MCF 10A (cell line): ENCODE measurements at regions not wholly inside any gene's neighbourhood (a gene's known extent, or its start where the extent isn't known, plus 50 kb on each side); places are given as distances from the start of the nearest gene placed in this dataset.

Source experiments
- BruUV-seq: library from RNA; stranded (reverse); fragments of 400-500 nt; replicated peaks from 2 replicates; lab custom pipeline; 2021; lab: Mats Ljungman, UMichigan
- CTCF ChIA-PET: fragments of 300-600 bp; sonication (Branson Sonifier 250); formaldehyde crosslinking; extraction: SDS; loops from one replicate; lab custom pipeline; 2021; ENCODE audit warnings: antibody characterized with exemption, inconsistent platforms; lab: Yijun Ruan, JAX
- POLR2A ChIA-PET: fragments of 300-600, 350-650 bp; sonication (Branson Sonifier 250); formaldehyde crosslinking; extraction: SDS; loops from one replicate; lab custom pipeline; 2020; ENCODE audit warnings: antibody characterized with exemption, inconsistent platforms; lab: Yijun Ruan, JAX
- DNase-seq: peaks from one replicate; pipeline ENCODE4 v3.0.0-alpha.2; 2018; ENCODE audit not compliant: unreplicated experiment
- H3K27ac Mint-ChIP-seq: one replicate; pipeline ENCODE4 v1.8.0; 2022; ENCODE audit warnings: mild to moderate bottlenecking, low read depth, mixed read lengths; ENCODE audit not compliant: unreplicated experiment
- H3K27me3 Mint-ChIP-seq: one replicate; pipeline ENCODE4 v1.8.0; 2022; ENCODE audit warnings: mixed read lengths; ENCODE audit not compliant: insufficient read depth, unreplicated experiment
- H3K36me3 Mint-ChIP-seq: one replicate; pipeline ENCODE4 v1.8.0; 2022; ENCODE audit warnings: mild to moderate bottlenecking, moderate library complexity, mixed read lengths; ENCODE audit not compliant: insufficient read depth, unreplicated experiment
- H3K4me1 Mint-ChIP-seq: one replicate; pipeline ENCODE4 v1.8.0; 2022; ENCODE audit warnings: mixed read lengths; ENCODE audit not compliant: insufficient read depth, unreplicated experiment
- H3K4me3 Mint-ChIP-seq: one replicate; pipeline ENCODE4 v1.8.0; 2022; ENCODE audit warnings: mild to moderate bottlenecking, moderate library complexity, mixed read lengths; ENCODE audit not compliant: unreplicated experiment
- H3K9me3 Mint-ChIP-seq: one replicate; pipeline ENCODE4 v1.8.0; 2022; ENCODE audit warnings: mixed read lengths; ENCODE audit not compliant: unreplicated experiment
- intact Hi-C: fragments of 100-400 bp; cut with micrococcal nuclease; formaldehyde crosslinking; loops from 2 replicates; pipeline ENCODE4 v1.14.1; 2022
- TF ChIP-seq, protein P1 (sequence below): fragments of 200-600 bp; IDR thresholded peaks from one replicate; pipeline ENCODE4 v1.8.0; 2022; ENCODE audit warnings: antibody characterized with exemption, mild to moderate bottlenecking; ENCODE audit not compliant: unreplicated experiment

DNA sequence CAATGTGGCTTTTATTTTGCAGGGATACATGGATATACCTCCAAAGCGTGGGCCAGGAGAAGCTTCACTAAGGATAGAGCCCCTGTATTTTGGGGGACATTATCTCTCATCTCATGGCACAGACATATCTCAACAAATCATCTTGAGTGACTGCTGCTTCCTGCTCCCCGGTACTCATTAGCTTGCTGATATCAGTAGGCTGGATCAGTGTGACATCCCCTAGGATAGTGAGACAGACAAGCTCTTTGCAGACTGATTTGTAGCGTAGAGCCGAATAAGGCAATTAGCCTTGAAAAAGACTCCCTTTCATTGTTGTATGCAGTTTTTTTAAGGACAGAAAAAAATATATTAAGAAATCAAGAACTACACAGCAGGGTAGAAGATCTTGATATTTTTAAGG is 237.7 kb upstream of the CDH9 start:
- no peak overlapping the region for H3K4me3 Mint-ChIP-seq
- TF ChIP-seq, protein P1, sequence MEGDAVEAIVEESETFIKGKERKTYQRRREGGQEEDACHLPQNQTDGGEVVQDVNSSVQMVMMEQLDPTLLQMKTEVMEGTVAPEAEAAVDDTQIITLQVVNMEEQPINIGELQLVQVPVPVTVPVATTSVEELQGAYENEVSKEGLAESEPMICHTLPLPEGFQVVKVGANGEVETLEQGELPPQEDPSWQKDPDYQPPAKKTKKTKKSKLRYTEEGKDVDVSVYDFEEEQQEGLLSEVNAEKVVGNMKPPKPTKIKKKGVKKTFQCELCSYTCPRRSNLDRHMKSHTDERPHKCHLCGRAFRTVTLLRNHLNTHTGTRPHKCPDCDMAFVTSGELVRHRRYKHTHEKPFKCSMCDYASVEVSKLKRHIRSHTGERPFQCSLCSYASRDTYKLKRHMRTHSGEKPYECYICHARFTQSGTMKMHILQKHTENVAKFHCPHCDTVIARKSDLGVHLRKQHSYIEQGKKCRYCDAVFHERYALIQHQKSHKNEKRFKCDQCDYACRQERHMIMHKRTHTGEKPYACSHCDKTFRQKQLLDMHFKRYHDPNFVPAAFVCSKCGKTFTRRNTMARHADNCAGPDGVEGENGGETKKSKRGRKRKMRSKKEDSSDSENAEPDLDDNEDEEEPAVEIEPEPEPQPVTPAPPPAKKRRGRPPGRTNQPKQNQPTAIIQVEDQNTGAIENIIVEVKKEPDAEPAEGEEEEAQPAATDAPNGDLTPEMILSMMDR = no peak
- CTCF ChIA-PET = no interaction called here

DNA sequence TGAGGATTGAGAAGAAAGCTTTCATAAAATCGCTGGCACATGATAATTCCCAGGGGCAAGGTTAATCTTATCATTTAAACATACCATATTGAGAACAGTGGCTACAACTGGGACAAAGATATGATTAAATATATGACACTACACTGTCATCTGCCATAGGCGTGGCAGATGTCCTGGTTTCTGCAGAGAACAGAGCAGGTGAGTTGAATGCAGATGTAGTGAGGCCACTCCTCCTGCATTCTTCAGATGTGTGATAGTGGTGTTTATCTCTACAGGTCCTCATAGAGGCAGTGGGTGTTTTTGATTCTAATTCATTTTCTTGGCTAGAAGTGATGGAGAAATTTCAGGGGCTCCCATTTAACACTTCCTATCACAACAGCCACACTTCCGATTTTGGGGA is 237.0 kb upstream of the CDH9 start:
- H3K4me1 Mint-ChIP-seq = no peaks in the 10 kb centered on the region
- no peaks in the 10 kb centered on the region for H3K27me3 Mint-ChIP-seq
- no peak overlapping the region for H3K27ac Mint-ChIP-seq
- H3K4me3 Mint-ChIP-seq = no peak overlapping the region
- BruUV-seq = no TSS peak
- intact Hi-C loops = no loop called here
- ChIA-PET CTCF (no interaction called here), POLR2A (no interaction called here)
- no peak for DNase-seq
- no peaks in the 10 kb centered on the region for H3K9me3 Mint-ChIP-seq
- no peaks in the 10 kb centered on the region for H3K36me3 Mint-ChIP-seq
- TF ChIP-seq, protein P1 = no peak

More for the DNA sequence above, 237.7 kb upstream of the CDH9 start:
- POLR2A ChIA-PET = no interaction called here
- no peaks in the 10 kb centered on the region for H3K4me1 Mint-ChIP-seq
- H3K9me3 Mint-ChIP-seq = no peaks in the 10 kb centered on the region
- no TSS peak for BruUV-seq
- no peak overlapping the region for H3K27ac Mint-ChIP-seq
- no peaks in the 10 kb centered on the region for H3K27me3 Mint-ChIP-seq
- no peak for DNase-seq
- H3K36me3 Mint-ChIP-seq = no peaks in the 10 kb centered on the region
- intact Hi-C loops = no loop called here

DNA sequence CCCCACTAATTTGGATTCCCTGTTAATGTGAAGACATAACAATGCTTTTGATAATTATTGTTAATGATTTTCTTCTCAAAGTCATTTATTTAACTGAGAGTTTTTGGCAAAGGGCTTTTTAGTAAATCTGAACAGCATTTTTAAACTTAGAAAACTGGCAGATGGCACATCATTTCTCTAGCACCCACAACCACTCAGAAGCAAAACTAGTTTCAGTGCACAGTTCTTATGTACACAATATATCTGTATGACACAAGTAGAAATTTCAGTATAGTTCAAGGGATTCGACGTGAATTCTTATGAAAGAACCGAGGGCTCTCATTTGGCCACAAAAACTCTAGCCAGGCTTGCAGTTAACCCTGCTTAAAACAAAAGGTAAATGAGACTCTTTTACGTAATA is 231.4 kb upstream of the CDH9 start:
- DNase-seq = no peak
- H3K27ac Mint-ChIP-seq = no peak overlapping the region
- no peaks in the 10 kb centered on the region for H3K9me3 Mint-ChIP-seq
- no peaks in the 10 kb centered on the region for H3K4me1 Mint-ChIP-seq
- H3K36me3 Mint-ChIP-seq = no peaks in the 10 kb centered on the region
- no peaks in the 10 kb centered on the region for H3K27me3 Mint-ChIP-seq
- intact Hi-C loops = no loop called here
- H3K4me3 Mint-ChIP-seq = no peak overlapping the region
- no TSS peak for BruUV-seq
- POLR2A ChIA-PET = no interaction called here
- TF ChIP-seq, protein P1 = no peak
- CTCF ChIA-PET = no interaction called here

DNA sequence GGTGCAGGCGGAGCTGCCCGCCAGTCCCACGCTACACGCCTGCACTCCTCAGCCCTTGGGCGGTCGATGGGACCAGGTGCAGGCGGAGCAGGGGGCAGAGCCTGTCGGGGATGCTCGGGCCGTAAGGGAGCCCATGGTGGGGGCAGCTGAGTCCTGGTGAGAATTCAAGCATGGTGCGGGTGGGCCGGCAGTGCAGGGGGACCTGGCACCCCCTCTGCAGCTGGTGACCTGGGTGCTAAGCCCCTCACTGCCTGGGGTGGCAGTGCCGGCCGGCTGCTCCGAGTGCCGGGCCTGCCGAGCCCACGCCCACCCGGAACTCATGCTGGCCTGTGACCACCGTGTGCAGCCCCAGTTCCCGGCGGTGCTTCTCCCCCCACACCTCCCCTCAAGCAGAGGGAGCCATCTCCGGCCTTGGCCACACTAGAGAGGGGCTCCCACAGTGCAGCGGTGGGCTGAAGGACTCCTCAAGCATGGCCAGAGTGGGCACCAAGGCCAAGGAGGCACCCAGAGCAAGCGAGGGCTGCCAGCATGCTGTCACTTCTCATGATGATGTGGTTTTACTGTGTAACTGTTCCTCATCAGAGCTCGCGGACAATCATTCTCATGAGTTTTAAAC is 228.9 kb upstream of the CDH9 start:
- no peak for DNase-seq
- TF ChIP-seq, protein P1 = no peak
- no TSS peak for BruUV-seq
- ChIA-PET CTCF (interaction anchor here (0.7 kb wide), 1 partner anchor 301 kb away, joined by 3 read pairs; no protein-coding TSS in a partner anchor), POLR2A (no interaction called here)
- Mint-ChIP-seq H3K9me3 (no peaks in the 10 kb centered on the region), H3K27me3 (no peaks in the 10 kb centered on the region), H3K4me1 (no peaks in the 10 kb centered on the region), H3K4me3 (no peak overlapping the region), H3K36me3 (no peaks in the 10 kb centered on the region), H3K27ac (no peak overlapping the region)
- intact Hi-C loops = no loop called here
